ENCODE measurements at regions not wholly inside any gene's neighbourhood (a gene's known extent, or its start where the extent isn't known, plus 50 kb on each side); places are given as distances from the start of the nearest gene placed in this dataset.
"Not testable (repeated sequence)": the region's sequence is repeated elsewhere in the genome, so short reads cannot be mapped to it uniquely, and the experiment has no call there.

- no peak overlapping the region for H3K27ac ChIP-seq (ENCODE audit: low read length)
- H3K27me3 ChIP-seq (ENCODE audit: low read depth, low read length) = no peaks in the 10 kb centered on the region
- H3K9ac ChIP-seq (ENCODE audit: low read length) = no peak overlapping the region
- no peaks in the 10 kb centered on the region for H3K79me2 ChIP-seq (ENCODE audit: low read length)
- no peaks in the 10 kb centered on the region for H3K36me3 ChIP-seq (replicated peaks; ENCODE audit: low read depth, low read length)
- H3K4me3 ChIP-seq (ENCODE audit: low read length) = no peak overlapping the region
- H2AFZ ChIP-seq (ENCODE audit: low read depth, low read length) = no peak overlapping the region
- TF ChIP-seq EZH2phosphoT487 (IDR thresholded peaks at IDR 0.05; ENCODE audit: low read depth) = no peak
- no peak for TF ChIP-seq CTCF (IDR thresholded peaks at IDR 0.05; ENCODE audit: low read depth, low read length)
- H4K20me1 ChIP-seq (ENCODE audit: insufficient read depth, low read length) = no peaks in the 10 kb centered on the region
- H3K4me1 ChIP-seq (ENCODE audit: low read length) = no peaks in the 10 kb centered on the region
- no peak overlapping the region for H3K4me2 ChIP-seq (ENCODE audit: low read length)
- no peaks in the 10 kb centered on the region for H3K9me3 ChIP-seq (ENCODE audit: insufficient read depth, low read length)
These were observed 186.3 kb downstream of the ETV1 start for GRCh38 chr7:13803134-13803533.

- not testable (repeated sequence) for H3K9ac ChIP-seq (ENCODE audit: low read length); H3K4me1 ChIP-seq (ENCODE audit: low read length); H4K20me1 ChIP-seq (ENCODE audit: insufficient read depth, low read length); H3K36me3 ChIP-seq (replicated peaks; ENCODE audit: low read depth, low read length); H3K4me2 ChIP-seq (ENCODE audit: low read length); H3K27ac ChIP-seq (ENCODE audit: low read length); H3K79me2 ChIP-seq (ENCODE audit: low read length); H2AFZ ChIP-seq (ENCODE audit: low read depth, low read length); H3K9me3 ChIP-seq (ENCODE audit: insufficient read depth, low read length); H3K4me3 ChIP-seq (ENCODE audit: low read length); H3K27me3 ChIP-seq (ENCODE audit: low read depth, low read length)
These were observed 183.2 kb downstream of the ETV1 start for GRCh38 chr7:13806089-13806867.

GRCh38 chr7:13817230-13817629, 172.2 kb downstream of the ETV1 start:
- not testable (repeated sequence) for H3K27ac ChIP-seq (ENCODE audit: low read length); H3K27me3 ChIP-seq (ENCODE audit: low read depth, low read length); H3K4me3 ChIP-seq (ENCODE audit: low read length); H3K9me3 ChIP-seq (ENCODE audit: insufficient read depth, low read length); H3K4me1 ChIP-seq (ENCODE audit: low read length); H3K4me2 ChIP-seq (ENCODE audit: low read length); H3K9ac ChIP-seq (ENCODE audit: low read length); H2AFZ ChIP-seq (ENCODE audit: low read depth, low read length); H3K79me2 ChIP-seq (ENCODE audit: low read length); H4K20me1 ChIP-seq (ENCODE audit: insufficient read depth, low read length); H3K36me3 ChIP-seq (replicated peaks; ENCODE audit: low read depth, low read length)

GRCh38 chr7:13821152-13821787, 168.2 kb downstream of the ETV1 start:
- H4K20me1 ChIP-seq (ENCODE audit: insufficient read depth, low read length) = no peaks in the 10 kb centered on the region
- no peak overlapping the region for H2AFZ ChIP-seq (ENCODE audit: low read depth, low read length)
- H3K4me2 ChIP-seq (ENCODE audit: low read length) = no peak overlapping the region
- H3K9ac ChIP-seq (ENCODE audit: low read length) = no peak overlapping the region
- no peaks in the 10 kb centered on the region for H3K36me3 ChIP-seq (replicated peaks; ENCODE audit: low read depth, low read length)
- H3K27me3 ChIP-seq (ENCODE audit: low read depth, low read length) = no peaks in the 10 kb centered on the region
- no peak overlapping the region for H3K27ac ChIP-seq (ENCODE audit: low read length)
- no peaks in the 10 kb centered on the region for H3K79me2 ChIP-seq (ENCODE audit: low read length)
- no peaks in the 10 kb centered on the region for H3K4me1 ChIP-seq (ENCODE audit: low read length)
- no peak overlapping the region for H3K4me3 ChIP-seq (ENCODE audit: low read length)
- TF ChIP-seq EZH2phosphoT487 (IDR thresholded peaks at IDR 0.05; ENCODE audit: low read depth) (no peak), CTCF (IDR thresholded peaks at IDR 0.05; ENCODE audit: low read depth, low read length) (no peak)
- H3K9me3 ChIP-seq (ENCODE audit: insufficient read depth, low read length) = no peaks in the 10 kb centered on the region

GRCh38 chr7:13822678-13823077, 166.8 kb downstream of the ETV1 start:
- no peak overlapping the region for H2AFZ ChIP-seq (ENCODE audit: low read depth, low read length)

More at GRCh38 chr7:13822678-13823077, 166.8 kb downstream of the ETV1 start:
- Histone ChIP-seq H3K27ac (ENCODE audit: low read length) (no peak overlapping the region), H3K4me2 (ENCODE audit: low read length) (no peak overlapping the region), H3K79me2 (ENCODE audit: low read length) (no peaks in the 10 kb centered on the region), H4K20me1 (ENCODE audit: insufficient read depth, low read length) (no peaks in the 10 kb centered on the region), H3K9ac (ENCODE audit: low read length) (no peak overlapping the region), H3K4me1 (ENCODE audit: low read length) (no peaks in the 10 kb centered on the region), H3K9me3 (ENCODE audit: insufficient read depth, low read length) (no peaks in the 10 kb centered on the region), H3K36me3 (replicated peaks; ENCODE audit: low read depth, low read length) (no peaks in the 10 kb centered on the region), H3K27me3 (ENCODE audit: low read depth, low read length) (no peaks in the 10 kb centered on the region), H3K4me3 (ENCODE audit: low read length) (no peak overlapping the region)
- TF ChIP-seq CTCF (IDR thresholded peaks at IDR 0.05; ENCODE audit: low read depth, low read length) (no peak), EZH2phosphoT487 (IDR thresholded peaks at IDR 0.05; ENCODE audit: low read depth) (no peak)

Measured in OCI-LY3 (cell line).